DOHH2 (cell line): ENCODE measurements at regions not wholly inside any gene's neighbourhood (a gene's known extent, or its start where the extent isn't known, plus 50 kb on each side); places are given as distances from the start of the nearest gene placed in this dataset.
"Not testable (repeated sequence)": the region's sequence is repeated elsewhere in the genome, so short reads cannot be mapped to it uniquely, and the experiment has no call there.

ENCODE experiments used
- H3F3A ChIP-seq: fragments of 200-600 bp; sonication (generic), shearing (Covaris generic); 2 replicates; pipeline ENCODE4 v1.6.0; 2016; ENCODE audit warnings: antibody characterized with exemption, mild to moderate bottlenecking; ENCODE audit not compliant: control insufficient read depth, insufficient read depth
- H3K27ac ChIP-seq: fragments of 200-600 bp; sonication (generic); 2 replicates; pipeline ENCODE4 v1.5.1; 2014; ENCODE audit warnings: low read depth, mild to moderate bottlenecking, low read length, moderate library complexity
- H3K27me3 ChIP-seq: fragments of 200-600 bp; sonication (generic); 2 replicates; pipeline ENCODE4 v1.6.1; 2014; ENCODE audit warnings: mild to moderate bottlenecking, low read length, mixed read lengths; ENCODE audit not compliant: control insufficient read depth
- H3K36me3 ChIP-seq: fragments of 200-600 bp; sonication (generic); 2 replicates; pipeline ENCODE4 v1.6.1; 2014; ENCODE audit warnings: mild to moderate bottlenecking, low read length, moderate library complexity, mixed read lengths; ENCODE audit not compliant: control insufficient read depth
- H3K4me1 ChIP-seq: fragments of 200-600 bp; sonication (generic); 2 replicates; pipeline ENCODE4 v1.6.1; 2014; ENCODE audit warnings: mild to moderate bottlenecking, low read length, mixed read lengths; ENCODE audit not compliant: control insufficient read depth
- H3K4me2 ChIP-seq: fragments of 200-600 bp; sonication (generic); 2 replicates; pipeline ENCODE4 v1.6.0; 2014; ENCODE audit warnings: mild to moderate bottlenecking, low read length, moderate library complexity
- H3K4me3 ChIP-seq: fragments of 200-600 bp; sonication (generic); 2 replicates; pipeline ENCODE4 v1.5.1; 2014; ENCODE audit warnings: mild to moderate bottlenecking, low read length, mixed read lengths
- H3K79me2 ChIP-seq: fragments of 200-600 bp; sonication (generic); 2 replicates; pipeline ENCODE4 v1.6.1; 2014; ENCODE audit warnings: mild to moderate bottlenecking, low read length, mixed read lengths; ENCODE audit not compliant: control insufficient read depth
- H3K9me2 ChIP-seq: fragments of 200-600 bp; sonication (generic); replicated peaks from 2 replicates; pipeline ENCODE4 v1.6.1; 2014; ENCODE audit warnings: mild to moderate bottlenecking, low read length, mixed read lengths; ENCODE audit not compliant: control insufficient read depth
- H3K9me3 ChIP-seq: fragments of 200-600 bp; sonication (generic); 2 replicates; pipeline ENCODE4 v1.6.1; 2014; ENCODE audit warnings: antibody characterized with exemption, low read length, mixed read lengths; ENCODE audit not compliant: control insufficient read depth, insufficient read depth
- H4K20me1 ChIP-seq: fragments of 200-600 bp; sonication (generic); 2 replicates; pipeline ENCODE4 v1.6.0; 2014; ENCODE audit warnings: low read depth, mild to moderate bottlenecking, antibody characterized with exemption, low read length, moderate library complexity; ENCODE audit not compliant: control insufficient read depth, insufficient read depth
- CTCF ChIP-seq: fragments of 200-600 bp; sonication (generic); IDR thresholded peaks from one replicate; pipeline ENCODE4 v1.5.1; 2014; ENCODE audit warnings: antibody characterized with exemption, mild to moderate bottlenecking, low read depth, low read length; ENCODE audit not compliant: poor library complexity, severe bottlenecking
- EZH2phosphoT487 ChIP-seq: fragments of 200-600 bp; sonication (generic); IDR thresholded peaks from 2 replicates; pipeline ENCODE4 v1.6.1; 2017; ENCODE audit warnings: borderline replicate concordance, mild to moderate bottlenecking, antibody characterized with exemption, low read length, moderate library complexity, mixed read lengths

GRCh38 chr12:42910656-42911055 lies 321.1 kb upstream of the PRICKLE1 start:
- H3F3A ChIP-seq: no peaks in the 10 kb centered on the region
- H3K79me2 ChIP-seq: no peaks in the 10 kb centered on the region
- no peaks in the 10 kb centered on the region for H3K36me3 ChIP-seq
- no peaks in the 10 kb centered on the region for H3K27me3 ChIP-seq
- no peaks in the 10 kb centered on the region for H3K9me2 ChIP-seq
- no peak overlapping the region for H3K4me2 ChIP-seq
- H3K4me3 ChIP-seq: no peak overlapping the region
- no peaks in the 10 kb centered on the region for H3K4me1 ChIP-seq
- no peaks in the 10 kb centered on the region for H3K9me3 ChIP-seq
- TF ChIP-seq EZH2phosphoT487: no peak
- TF ChIP-seq CTCF: no peak
- no peaks in the 10 kb centered on the region for H4K20me1 ChIP-seq
- no peak overlapping the region for H3K27ac ChIP-seq

GRCh38 chr12:42908712-42909111 lies 319.2 kb upstream of the PRICKLE1 start:
- Histone ChIP-seq H3K79me2 (no peaks in the 10 kb centered on the region), H3K27ac (no peak overlapping the region), H3K4me3 (no peak overlapping the region), H3K9me2 (no peaks in the 10 kb centered on the region), H3K27me3 (no peaks in the 10 kb centered on the region), H3K4me2 (no peak overlapping the region), H3K4me1 (no peaks in the 10 kb centered on the region), H4K20me1 (no peaks in the 10 kb centered on the region), H3K36me3 (no peaks in the 10 kb centered on the region), H3F3A (no peaks in the 10 kb centered on the region), H3K9me3 (no peaks in the 10 kb centered on the region)
- no peak for TF ChIP-seq EZH2phosphoT487
- TF ChIP-seq CTCF: no peak

- H3K79me2 ChIP-seq, H3K4me1 ChIP-seq, H3F3A ChIP-seq, H3K9me3 ChIP-seq, H3K36me3 ChIP-seq, H4K20me1 ChIP-seq, H3K4me2 ChIP-seq, H3K9me2 ChIP-seq, H3K4me3 ChIP-seq, H3K27me3 ChIP-seq, H3K27ac ChIP-seq: not testable (repeated sequence)
These were observed 317.3 kb upstream of the PRICKLE1 start for GRCh38 chr12:42906801-42907200.

GRCh38 chr12:42905419-42905705 lies 315.8 kb upstream of the PRICKLE1 start:
- Histone ChIP-seq H3K4me2 (no peak overlapping the region), H3K4me1 (no peaks in the 10 kb centered on the region), H3K9me3 (no peaks in the 10 kb centered on the region), H4K20me1 (no peaks in the 10 kb centered on the region), H3K36me3 (no peaks in the 10 kb centered on the region), H3K27ac (no peak overlapping the region), H3K4me3 (no peak overlapping the region), H3K27me3 (no peaks in the 10 kb centered on the region), H3K9me2 (no peaks in the 10 kb centered on the region), H3K79me2 (no peaks in the 10 kb centered on the region), H3F3A (no peaks in the 10 kb centered on the region)
- TF ChIP-seq EZH2phosphoT487 (no peak), CTCF (no peak)
